ENCODE measurements at regions not wholly inside any gene's neighbourhood (a gene's known extent, or its start where the extent isn't known, plus 50 kb on each side); places are given as distances from the start of the nearest gene placed in this dataset.

DNA sequence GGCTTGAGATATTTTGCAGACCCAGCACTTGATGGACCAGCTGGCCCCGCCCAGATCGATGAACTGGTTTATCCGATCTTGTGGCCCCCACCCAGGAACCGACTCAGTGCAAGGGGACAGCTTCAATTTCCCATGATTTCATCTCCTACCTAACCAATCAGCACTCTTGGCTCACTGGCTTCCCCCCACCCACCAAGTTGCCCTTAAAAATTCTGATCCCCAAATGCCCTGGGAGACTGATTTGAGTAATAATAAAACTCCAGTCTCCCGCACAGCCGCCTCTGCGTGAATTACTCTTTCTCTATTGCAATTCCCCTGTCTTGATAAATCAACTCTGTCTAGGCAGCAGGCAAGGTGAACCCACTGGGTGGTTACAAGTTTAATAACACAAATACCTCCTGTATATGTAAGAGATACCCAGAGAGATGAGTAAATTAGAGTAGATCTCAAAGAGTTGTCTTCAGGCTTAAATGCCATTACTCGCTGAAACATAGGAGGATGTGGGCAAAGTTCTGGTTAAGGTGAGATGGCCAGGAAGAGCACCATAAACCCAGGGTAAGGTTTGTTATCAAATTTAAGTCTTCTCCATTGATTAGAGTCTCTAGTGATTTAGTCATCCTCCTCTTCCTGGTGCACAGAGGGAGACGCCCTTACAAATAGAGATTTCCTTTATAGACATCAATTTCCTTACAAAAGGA is 222.8 kb downstream of the ARL4C start:
- no peak for TF ChIP-seq CTCF (IDR thresholded peaks at IDR 0.05; ENCODE audit: poor library complexity, severe bottlenecking)
- TF ChIP-seq, protein P1, sequence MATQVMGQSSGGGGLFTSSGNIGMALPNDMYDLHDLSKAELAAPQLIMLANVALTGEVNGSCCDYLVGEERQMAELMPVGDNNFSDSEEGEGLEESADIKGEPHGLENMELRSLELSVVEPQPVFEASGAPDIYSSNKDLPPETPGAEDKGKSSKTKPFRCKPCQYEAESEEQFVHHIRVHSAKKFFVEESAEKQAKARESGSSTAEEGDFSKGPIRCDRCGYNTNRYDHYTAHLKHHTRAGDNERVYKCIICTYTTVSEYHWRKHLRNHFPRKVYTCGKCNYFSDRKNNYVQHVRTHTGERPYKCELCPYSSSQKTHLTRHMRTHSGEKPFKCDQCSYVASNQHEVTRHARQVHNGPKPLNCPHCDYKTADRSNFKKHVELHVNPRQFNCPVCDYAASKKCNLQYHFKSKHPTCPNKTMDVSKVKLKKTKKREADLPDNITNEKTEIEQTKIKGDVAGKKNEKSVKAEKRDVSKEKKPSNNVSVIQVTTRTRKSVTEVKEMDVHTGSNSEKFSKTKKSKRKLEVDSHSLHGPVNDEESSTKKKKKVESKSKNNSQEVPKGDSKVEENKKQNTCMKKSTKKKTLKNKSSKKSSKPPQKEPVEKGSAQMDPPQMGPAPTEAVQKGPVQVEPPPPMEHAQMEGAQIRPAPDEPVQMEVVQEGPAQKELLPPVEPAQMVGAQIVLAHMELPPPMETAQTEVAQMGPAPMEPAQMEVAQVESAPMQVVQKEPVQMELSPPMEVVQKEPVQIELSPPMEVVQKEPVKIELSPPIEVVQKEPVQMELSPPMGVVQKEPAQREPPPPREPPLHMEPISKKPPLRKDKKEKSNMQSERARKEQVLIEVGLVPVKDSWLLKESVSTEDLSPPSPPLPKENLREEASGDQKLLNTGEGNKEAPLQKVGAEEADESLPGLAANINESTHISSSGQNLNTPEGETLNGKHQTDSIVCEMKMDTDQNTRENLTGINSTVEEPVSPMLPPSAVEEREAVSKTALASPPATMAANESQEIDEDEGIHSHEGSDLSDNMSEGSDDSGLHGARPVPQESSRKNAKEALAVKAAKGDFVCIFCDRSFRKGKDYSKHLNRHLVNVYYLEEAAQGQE (IDR thresholded peaks at IDR 0.05; ENCODE audit: borderline replicate concordance): no peak
- no peak for TF ChIP-seq EZH2 (IDR thresholded peaks at IDR 0.05; ENCODE audit: borderline replicate concordance, insufficient read depth, low read length, poor library complexity, severe bottlenecking)
- TF ChIP-seq SMC3 (conservative IDR thresholded peaks at IDR 0.05; ENCODE audit: poor library complexity): no peak
- TF ChIP-seq EP300 (conservative IDR thresholded peaks at IDR 0.05; ENCODE audit: poor library complexity, severe bottlenecking): no peak
- no peak for TF ChIP-seq RAD21 (conservative IDR thresholded peaks at IDR 0.05)
- no peak for TF ChIP-seq TAF1 (IDR thresholded peaks at IDR 0.05; ENCODE audit: low read depth)
